H1 (cell line): ENCODE measurements at regions not wholly inside any gene's neighbourhood (a gene's known extent, or its start where the extent isn't known, plus 50 kb on each side); places are given as distances from the start of the nearest gene placed in this dataset.

Experiments
- CHD7 ChIP-seq: fragments of 300-600 bp; sonication (generic); IDR thresholded peaks from 2 replicates; pipeline ENCODE4 v1.7.1; 2012; ENCODE audit warnings: low read length, moderate library complexity, mild to moderate bottlenecking, inconsistent platforms; ENCODE audit not compliant: insufficient replicate concordance
- FOSL1 ChIP-seq: IDR thresholded peaks from 2 replicates; pipeline ENCODE4 v1.6.1; 2011; ENCODE audit warnings: mild to moderate bottlenecking, low read depth, low read length, moderate library complexity; ENCODE audit not compliant: insufficient read depth
- POLR2A ChIP-seq, 2 experiments: IDR thresholded peaks; 1 replicate in 1 of 2; 2 replicates in 1 of 2; pipeline ENCODE4 v1.6.1; 2011; ENCODE audit warnings: low read depth in 2 of 2, low read length in 2 of 2, mild to moderate bottlenecking in 2 of 2; ENCODE audit errors: control extremely low read depth in 1 of 2
- SIN3A ChIP-seq, 2 experiments: IDR thresholded peaks in 1 of 2; conservative IDR thresholded peaks in 1 of 2; 2 replicates each; pipeline ENCODE4 v1.6.1; 2011 to 2012; ENCODE audit warnings: low read length in 2 of 2, improper control_type of control experiment in 1 of 2, low read depth in 1 of 2, mild to moderate bottlenecking in 1 of 2

GRCh38 chr18:78154853-78155252 is 824.8 kb upstream of the SALL3 start (continued):
- TF ChIP-seq CHD7 (no peak), POLR2A (IDR thresholded peaks at IDR 0.05; ENCODE audit: control extremely low read depth in 1 of 2, low read depth in 2 of 2, low read length in 2 of 2) (no peak), FOSL1 (no peak), SIN3A (conservative IDR thresholded peaks at IDR 0.05 in 1 of 2, IDR thresholded peaks at IDR 0.05 in 1 of 2; ENCODE audit: low read depth in 1 of 2, low read length in 2 of 2) (no peak)
